Endothelial cell (in vitro differentiated cells): ENCODE measurements at regions not wholly inside any gene's neighbourhood (a gene's known extent, or its start where the extent isn't known, plus 50 kb on each side); places are given as distances from the start of the nearest gene placed in this dataset.
"Not testable (repeated sequence)": the region's sequence is repeated elsewhere in the genome, so short reads cannot be mapped to it uniquely, and the experiment has no call there.

ENCODE experiments used
- DNase-seq: peaks from one replicate; pipeline ENCODE4 v3.0.0; 2021; ENCODE audit warnings: low spot score
- H3K27ac Mint-ChIP-seq: one replicate; pipeline ENCODE4 v1.8.0; 2021; ENCODE audit warnings: mixed read lengths, inconsistent platforms; ENCODE audit not compliant: unreplicated experiment
- H3K27me3 Mint-ChIP-seq: one replicate; pipeline ENCODE4 v1.8.0; 2021; ENCODE audit warnings: mild to moderate bottlenecking, moderate library complexity, mixed read lengths, inconsistent platforms; ENCODE audit not compliant: unreplicated experiment
- H3K36me3 Mint-ChIP-seq: one replicate; pipeline ENCODE4 v1.8.0; 2021; ENCODE audit warnings: mild to moderate bottlenecking, low read depth, mixed read lengths, inconsistent platforms; ENCODE audit not compliant: unreplicated experiment
- H3K4me1 Mint-ChIP-seq: one replicate; pipeline ENCODE4 v1.8.0; 2021; ENCODE audit warnings: mild to moderate bottlenecking, mixed read lengths, inconsistent platforms; ENCODE audit not compliant: unreplicated experiment
- H3K4me3 Mint-ChIP-seq: one replicate; pipeline ENCODE4 v1.8.0; 2021; ENCODE audit warnings: mild to moderate bottlenecking, mixed read lengths, inconsistent platforms; ENCODE audit not compliant: unreplicated experiment
- H3K9me3 Mint-ChIP-seq: one replicate; pipeline ENCODE4 v1.8.0; 2021; ENCODE audit warnings: mixed read lengths, inconsistent platforms; ENCODE audit not compliant: unreplicated experiment
- CTCF ChIP-seq: fragments of 200-600 bp; sonication (generic); IDR thresholded peaks from one replicate; pipeline ENCODE4 v1.5.0; 2021; ENCODE audit warnings: antibody characterized with exemption; ENCODE audit not compliant: unreplicated experiment

GRCh38 chr16:6701096-6701495 lies 631.5 kb upstream of the RBFOX1 start:
- H3K9me3 Mint-ChIP-seq: peaks cover 27% of the 10 kb centered on the region
- H3K4me1 Mint-ChIP-seq: no peaks in the 10 kb centered on the region
- H3K27ac Mint-ChIP-seq: no peak overlapping the region
- H3K4me3 Mint-ChIP-seq: no peak overlapping the region
- peaks cover 5% of the 10 kb centered on the region for H3K27me3 Mint-ChIP-seq
- DNase-seq: no peak
- no peak for TF ChIP-seq CTCF
- no peaks in the 10 kb centered on the region for H3K36me3 Mint-ChIP-seq

- TF ChIP-seq CTCF: no peak
- peaks cover 12% of the 10 kb centered on the region for H3K9me3 Mint-ChIP-seq
- no peaks in the 10 kb centered on the region for H3K36me3 Mint-ChIP-seq
- H3K4me3 Mint-ChIP-seq: no peak overlapping the region
- peaks cover 5% of the 10 kb centered on the region for H3K27me3 Mint-ChIP-seq
- H3K27ac Mint-ChIP-seq: no peak overlapping the region
- no peaks in the 10 kb centered on the region for H3K4me1 Mint-ChIP-seq
- no peak for DNase-seq
Observed at GRCh38 chr16:6698548-6698947, 634.1 kb upstream of the RBFOX1 start.

- Mint-ChIP-seq H3K27ac (no peak overlapping the region), H3K4me3 (no peak overlapping the region), H3K27me3 (peaks cover 3% of the 10 kb centered on the region), H3K9me3 (peaks cover under 1% of the 10 kb centered on the region), H3K36me3 (no peaks in the 10 kb centered on the region), H3K4me1 (no peaks in the 10 kb centered on the region)
- TF ChIP-seq CTCF: no peak
- no peak for DNase-seq
Observed at GRCh38 chr16:6695666-6696065, 637.0 kb upstream of the RBFOX1 start.

- H3K4me3 Mint-ChIP-seq: no peak overlapping the region
- peaks cover 2% of the 10 kb centered on the region for H3K27me3 Mint-ChIP-seq
- no peak for TF ChIP-seq CTCF
- no peak for DNase-seq
- H3K27ac Mint-ChIP-seq: no peak overlapping the region
- H3K4me1 Mint-ChIP-seq: no peaks in the 10 kb centered on the region
- no peaks in the 10 kb centered on the region for H3K9me3 Mint-ChIP-seq
- no peaks in the 10 kb centered on the region for H3K36me3 Mint-ChIP-seq
Observed at GRCh38 chr16:6694636-6695035, 638.0 kb upstream of the RBFOX1 start.

GRCh38 chr16:6693418-6693817 lies 639.2 kb upstream of the RBFOX1 start:
- not testable (repeated sequence) for DNase-seq, H3K27me3 Mint-ChIP-seq, H3K27ac Mint-ChIP-seq, H3K9me3 Mint-ChIP-seq, H3K36me3 Mint-ChIP-seq, H3K4me3 Mint-ChIP-seq, H3K4me1 Mint-ChIP-seq

GRCh38 chr16:6692874-6693273 lies 639.8 kb upstream of the RBFOX1 start:
- Mint-ChIP-seq H3K27ac (no peak overlapping the region), H3K36me3 (no peaks in the 10 kb centered on the region), H3K27me3 (no peaks in the 10 kb centered on the region), H3K4me3 (no peak overlapping the region), H3K9me3 (peaks cover 5% of the 10 kb centered on the region), H3K4me1 (no peaks in the 10 kb centered on the region)
- DNase-seq: no peak
- TF ChIP-seq CTCF: no peak
